Right renal cortex interstitium (tissue), 3 donors: ENCODE measurements at regions not wholly inside any gene's neighbourhood (a gene's known extent, or its start where the extent isn't known, plus 50 kb on each side); places are given as distances from the start of the nearest gene placed in this dataset.
"Not testable (repeated sequence)": the region's sequence is repeated elsewhere in the genome, so short reads cannot be mapped to it uniquely, and the experiment has no call there.

ENCODE experiments used
- DNase-seq, 3 donors: peaks; one replicate each; pipeline ENCODE4 v3.0.0-alpha.2; 2013; ENCODE audit warnings: low read depth in 3 of 3, low spot score in 2 of 3

DNA sequence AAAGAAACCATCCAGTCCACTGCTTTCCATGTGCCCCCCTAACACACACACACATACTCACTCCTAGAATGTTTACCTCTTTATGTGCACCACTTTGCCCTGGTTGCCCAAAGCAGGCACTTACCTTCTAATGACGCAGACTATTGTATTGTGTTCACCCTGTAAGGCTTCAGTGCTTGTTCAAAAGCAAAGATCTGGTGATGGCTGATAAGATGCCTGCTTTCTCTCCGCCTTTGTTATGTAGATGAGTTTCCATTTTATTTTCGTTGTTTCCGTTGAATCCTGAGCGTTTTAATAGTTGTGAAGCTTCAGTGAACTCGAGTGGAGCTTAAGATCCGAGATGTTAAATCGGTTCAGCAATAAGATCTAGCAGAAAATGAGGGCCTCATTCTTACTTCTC is 452.7 kb downstream of the TMEM114 start:
- DNase-seq, result no peak

DNA sequence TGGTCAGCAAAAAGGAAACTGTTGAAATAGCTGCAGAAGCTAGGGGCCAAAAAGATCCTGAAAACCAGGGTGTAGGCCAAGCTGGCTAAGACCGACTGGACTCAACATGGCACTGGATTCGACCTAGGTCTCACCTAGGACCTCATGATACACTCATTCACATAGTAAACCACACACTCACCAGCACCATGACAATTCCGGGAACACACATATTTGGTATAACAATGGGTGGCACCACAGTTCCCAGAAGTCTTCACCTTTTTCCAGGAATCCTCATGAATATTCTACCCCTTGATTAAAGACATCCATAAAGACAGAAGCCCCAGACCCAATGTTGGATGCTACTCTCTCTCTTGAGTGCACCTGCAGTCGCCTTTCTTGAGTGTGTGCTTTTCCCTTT is 460.1 kb downstream of the TMEM114 start:
- no peak for DNase-seq

- DNase-seq, result no peak
These were observed 463.2 kb downstream of the TMEM114 start for GRCh38 chr16:8127070-8127469.

GRCh38 chr16:8126313-8126712 is 464.0 kb downstream of the TMEM114 start:
- DNase-seq, result no peak

DNA sequence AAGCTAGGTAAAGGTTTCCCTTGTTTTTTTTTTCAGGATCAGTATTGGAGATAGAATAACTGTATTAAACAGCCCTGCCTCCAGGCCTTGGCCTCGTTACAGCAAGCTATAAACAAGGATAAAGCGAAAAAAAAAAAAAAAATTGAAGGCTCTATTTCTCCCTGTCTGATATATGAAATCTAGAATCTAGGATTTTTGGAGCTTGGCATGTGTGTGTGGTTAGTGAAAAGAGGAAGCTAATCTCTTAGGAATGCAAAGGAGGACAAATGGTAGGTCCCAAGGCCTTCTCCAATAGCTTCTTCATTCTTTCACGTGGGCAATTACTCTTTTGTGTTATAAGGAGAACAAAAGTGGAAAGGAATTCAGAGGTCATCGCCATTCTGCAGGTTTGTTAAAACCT is 470.3 kb downstream of the TMEM114 start:
- DNase-seq, result no peak

DNA sequence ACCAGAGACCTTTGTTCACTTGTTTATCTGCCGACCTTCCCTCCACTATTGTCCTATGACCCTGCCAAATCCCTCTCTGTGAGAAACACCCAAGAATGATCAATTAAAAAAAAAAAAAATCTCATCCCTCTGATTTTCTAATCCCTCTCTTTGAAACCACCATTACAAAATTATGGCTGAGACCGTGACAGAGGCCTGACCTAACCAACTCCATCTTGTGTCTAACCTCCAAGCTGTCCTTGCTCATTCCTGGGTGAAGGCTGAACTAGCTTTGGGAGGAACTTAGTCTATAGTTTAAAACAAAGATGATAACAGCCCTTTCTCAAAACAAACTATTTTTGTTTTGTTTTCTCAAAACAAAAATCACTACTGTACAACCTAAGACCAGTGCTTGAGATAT is 474.5 kb downstream of the TMEM114 start:
- no peak for DNase-seq

GRCh38 chr16:8114941-8115340 is 475.4 kb downstream of the TMEM114 start:
- not testable (repeated sequence) for DNase-seq

DNA sequence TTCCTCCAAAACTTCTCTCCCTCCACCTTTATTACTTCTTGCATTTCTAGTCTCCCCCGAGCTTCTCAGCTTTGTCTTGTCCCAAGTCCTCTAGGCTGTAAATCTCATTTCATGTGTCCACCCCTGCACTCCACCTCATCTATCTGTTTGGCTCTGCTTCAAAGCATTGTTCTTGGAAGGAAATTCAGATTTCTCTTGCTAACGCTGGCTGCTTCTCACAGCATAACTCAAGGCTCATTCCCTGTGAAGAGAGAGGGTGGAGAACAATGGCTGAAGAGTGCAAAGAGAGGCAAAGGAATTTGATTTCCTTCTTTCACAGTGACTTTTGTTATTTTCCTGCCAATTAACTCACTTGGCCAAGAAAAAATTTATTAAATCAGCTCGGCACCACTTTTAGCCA is 476.5 kb downstream of the TMEM114 start:
- DNase-seq, result no peak

DNA sequence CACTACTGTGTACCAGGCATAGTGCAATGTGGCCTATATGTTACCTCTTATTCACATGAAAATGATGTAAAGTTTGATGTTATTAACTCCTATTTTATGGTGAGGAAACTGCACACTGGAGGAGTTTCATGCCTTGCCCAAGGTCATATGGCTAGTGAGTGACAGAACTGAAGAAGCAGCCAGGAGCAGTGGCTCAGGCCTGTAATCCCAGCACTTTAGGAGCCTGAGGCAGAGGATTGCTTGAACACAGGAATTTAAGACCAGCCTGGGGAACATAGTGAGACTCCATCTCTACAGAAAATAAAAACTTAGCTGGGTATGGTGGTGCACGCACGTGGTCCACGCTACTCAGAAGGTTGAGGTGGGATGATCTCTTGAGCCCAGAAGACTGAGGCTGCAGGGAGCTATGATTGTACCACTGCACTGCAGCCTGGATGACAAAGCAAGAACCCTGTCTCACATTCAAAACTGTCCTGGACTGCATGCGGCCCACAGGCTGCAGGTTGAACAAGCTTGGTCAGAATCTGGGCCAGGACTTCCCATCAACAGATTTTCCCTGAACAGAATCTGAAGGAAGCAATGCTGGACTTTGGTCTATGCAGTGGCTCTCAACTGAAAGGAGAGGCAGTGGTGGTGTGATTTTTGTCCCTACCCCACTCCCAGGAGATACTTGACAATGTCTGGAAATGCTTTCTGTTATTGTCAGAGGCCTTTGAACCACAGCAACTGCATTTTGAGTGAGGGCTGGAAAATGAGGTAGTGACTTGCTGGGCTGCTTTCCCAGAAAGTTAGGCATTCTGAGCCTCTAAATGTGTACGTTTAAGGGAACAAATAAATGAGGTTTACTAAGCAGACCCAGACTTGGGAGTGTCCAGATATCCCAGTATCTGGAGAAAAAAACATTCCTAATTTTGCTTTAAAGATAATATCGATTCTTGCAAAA is 479.5 kb downstream of the TMEM114 start:
- no peak for DNase-seq

DNA sequence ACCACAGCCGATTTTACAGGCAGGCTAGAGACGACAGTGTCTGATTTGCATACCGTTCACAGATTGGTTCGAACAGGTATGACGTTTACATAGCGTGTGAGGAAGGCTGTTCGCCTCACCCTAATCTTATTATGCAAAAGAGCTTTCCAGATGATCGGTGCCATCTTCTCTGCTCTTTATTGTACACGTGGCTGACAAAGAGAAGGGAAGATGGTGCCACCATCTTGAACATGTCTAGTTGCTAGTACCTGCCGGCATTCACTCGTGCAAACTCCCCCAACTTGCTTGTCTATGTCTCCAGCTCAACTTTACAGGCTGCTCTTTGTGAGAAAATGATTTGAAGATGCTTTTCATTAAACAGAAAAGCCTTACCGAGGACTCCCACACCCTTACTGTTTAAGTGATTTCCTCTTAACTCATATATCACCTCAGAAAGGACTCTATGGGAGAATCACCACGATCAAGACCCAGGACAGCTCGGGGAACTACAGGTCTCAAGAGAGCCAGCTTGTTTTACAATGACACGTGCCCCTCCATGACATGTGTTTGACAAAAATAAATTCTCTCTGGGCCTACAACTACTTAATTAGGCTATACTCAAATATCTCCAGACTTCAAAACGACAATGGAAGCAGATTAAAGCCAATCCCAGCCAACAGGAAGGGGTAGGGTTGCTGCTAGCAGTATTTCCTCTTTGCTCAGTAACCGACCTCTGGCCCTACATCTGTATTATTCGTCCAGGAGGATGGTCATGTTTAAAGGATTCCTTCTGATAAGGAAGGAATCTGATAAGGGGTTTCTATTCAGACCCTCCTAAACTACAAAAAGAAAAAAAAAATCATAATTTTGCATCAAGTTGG is 480.6 kb downstream of the TMEM114 start:
- no peak for DNase-seq

GRCh38 chr16:8108991-8109509 is 481.3 kb downstream of the TMEM114 start:
- no peak for DNase-seq

DNA sequence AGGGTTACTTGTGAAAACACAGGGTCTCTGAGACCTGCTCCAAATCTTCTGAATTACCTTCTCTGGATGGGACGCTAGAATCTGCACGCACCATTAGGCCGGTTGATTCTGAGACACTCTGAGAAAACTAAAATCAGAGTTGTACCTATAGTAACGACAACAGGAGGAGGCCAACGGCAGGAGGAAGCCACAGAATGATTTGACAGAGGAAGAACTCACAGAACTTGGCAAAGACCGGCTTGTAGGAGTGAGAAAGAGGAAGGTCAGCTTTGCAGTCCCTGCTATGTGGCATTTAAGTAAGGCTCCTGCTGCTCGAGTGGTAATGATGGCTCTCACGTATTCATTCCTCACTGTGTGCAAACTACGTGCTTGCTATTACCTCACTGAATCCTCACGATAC is 483.0 kb downstream of the TMEM114 start:
- no peak for DNase-seq

- no peak for DNase-seq
These were observed 486.5 kb downstream of the TMEM114 start for GRCh38 chr16:8103649-8104289.

- no peak for DNase-seq
These were observed 490.7 kb downstream of the TMEM114 start for GRCh38 chr16:8099586-8099985.

- peak in 1 of 3 donors; percentile 0 for DNase-seq
These were observed 491.3 kb downstream of the TMEM114 start for GRCh38 chr16:8098947-8099512.

DNA sequence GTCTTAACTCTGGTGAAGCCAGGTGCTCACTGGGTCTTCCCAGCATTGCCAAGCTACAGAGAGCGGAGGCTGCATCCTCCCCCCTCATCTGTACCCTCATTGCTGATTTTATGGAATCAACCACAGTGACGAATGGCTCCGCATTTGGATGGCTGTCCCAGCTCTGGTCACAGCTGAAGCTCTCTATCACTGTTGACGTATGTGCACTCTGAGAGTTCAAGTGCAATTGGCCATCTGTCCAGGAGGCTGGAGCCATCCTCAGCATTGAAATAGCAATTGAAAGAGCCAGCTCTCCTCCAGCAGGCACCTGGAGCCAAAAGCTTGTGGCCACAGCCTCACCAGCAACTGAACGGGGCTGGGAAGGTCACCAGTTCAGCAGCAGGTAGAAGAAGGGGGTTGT is 494.1 kb downstream of the TMEM114 start:
- no peak for DNase-seq

- DNase-seq, result no peak
These were observed 495.6 kb downstream of the TMEM114 start for GRCh38 chr16:8094696-8095095.

GRCh38 chr16:8088820-8089338 is 501.4 kb downstream of the TMEM114 start:
- no peak for DNase-seq

DNA sequence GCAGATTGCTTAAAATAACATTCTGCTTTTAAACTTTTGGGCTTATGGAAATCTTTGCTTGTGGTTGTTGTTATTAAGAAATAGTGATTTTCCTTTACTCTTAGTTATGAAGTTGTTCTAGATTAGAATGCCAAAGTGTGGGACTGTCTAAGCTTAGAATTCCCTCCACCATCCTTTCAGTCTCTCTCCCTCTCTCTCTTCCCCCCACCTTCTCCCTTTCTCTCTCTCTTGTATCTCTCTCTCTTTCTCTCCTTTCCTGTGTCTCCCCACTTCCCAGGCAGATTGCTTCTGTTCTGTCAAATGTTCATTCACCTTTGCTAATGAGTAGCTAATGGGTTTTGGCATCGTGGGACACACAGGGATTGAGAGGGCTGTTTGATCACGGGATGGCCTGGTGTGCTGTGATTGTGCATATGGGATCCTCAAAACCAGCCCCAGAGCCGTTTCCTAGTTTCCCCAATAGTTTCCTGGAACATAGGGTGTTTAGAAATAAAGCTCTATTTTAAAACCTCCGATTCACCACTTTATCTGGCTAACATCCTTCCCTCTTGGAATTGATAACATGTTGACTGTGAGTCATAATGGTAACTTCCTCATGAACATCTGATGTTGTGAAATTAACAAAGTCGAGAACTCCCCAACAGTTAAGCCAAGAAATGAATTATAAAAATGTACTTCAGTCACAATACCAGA is 502.6 kb downstream of the TMEM114 start:
- DNase-seq, result no peak

- DNase-seq, result no peak
These were observed 503.2 kb downstream of the TMEM114 start for GRCh38 chr16:8087146-8087545.
